Transverse colon (tissue), 4 donors: ENCODE measurements at regions not wholly inside any gene's neighbourhood (a gene's known extent, or its start where the extent isn't known, plus 50 kb on each side); places are given as distances from the start of the nearest gene placed in this dataset.

Experiments
- DNase-seq: peaks from one replicate; pipeline ENCODE4 v3.0.0-alpha.2; 2019
- H3K27ac ChIP-seq, 4 donors: fragments of 200-600 bp; sonication (generic); 2 replicates each; pipeline ENCODE4 v1.5.1; 2016 to 2018; ENCODE audit warnings: inconsistent platforms in 4 of 4
- H3K27me3 ChIP-seq: fragments of 200-600 bp; sonication (generic); 2 replicates; pipeline ENCODE4 v1.5.1; 2017; ENCODE audit warnings: inconsistent platforms
- H3K36me3 ChIP-seq, 4 donors: fragments of 200-600 bp; sonication (generic); 2 replicates each; pipeline ENCODE4 v1.5.1; 2017 to 2019; ENCODE audit warnings: inconsistent platforms in 4 of 4
- H3K4me1 ChIP-seq, 4 donors: fragments of 200-600 bp; sonication (generic); 2 replicates each; pipeline ENCODE4 v1.5.1; 2017 to 2020; ENCODE audit warnings: inconsistent platforms in 4 of 4
- H3K4me3 ChIP-seq, 4 donors: fragments of 200-600 bp; sonication (generic); 1 replicate in 1 of 4; 2 replicates in 3 of 4; pipeline versions ENCODE4 v1.5.1 to v1.6.1; 2017 to 2019; ENCODE audit warnings: inconsistent platforms in 4 of 4
- H3K9me3 ChIP-seq, 2 donors: fragments of 200-600 bp; sonication (generic); 2 replicates each; pipeline ENCODE4 v1.5.1; 2017 to 2019; ENCODE audit warnings: inconsistent platforms in 2 of 2
- CTCF ChIP-seq, 5 experiments: fragments of 200-600 bp in 3 of 5; fragments of 450-650 bp in 2 of 5; sonication (generic) in 3 of 5; IDR thresholded peaks; 1 replicate in 2 of 5; 2 replicates in 3 of 5; pipeline ENCODE4 v1.5.1; 2016 to 2017; ENCODE audit warnings: antibody characterized with exemption in 5 of 5, inconsistent platforms in 3 of 5, mild to moderate bottlenecking in 2 of 5, moderate library complexity in 1 of 5
- EP300 ChIP-seq: sonication (generic); formaldehyde crosslinking; IDR thresholded peaks from one replicate; pipeline ENCODE4 v1.6.1; 2017; ENCODE audit warnings: antibody characterized with exemption, low read depth
- POLR2A ChIP-seq: fragments of 450-650 bp; IDR thresholded peaks from one replicate; pipeline ENCODE4 v1.6.1; 2016; ENCODE audit warnings: antibody characterized with exemption, mild to moderate bottlenecking, moderate library complexity
- POLR2AphosphoS5 ChIP-seq, 3 donors: sonication (generic); formaldehyde crosslinking; IDR thresholded peaks; one replicate each; pipeline ENCODE4 v1.6.1; 2016; ENCODE audit warnings: antibody characterized with exemption in 3 of 3
- WGBS, 2 donors: methylation state at CpG; one replicate each; pipeline ENCODE4 v1.1.5; 2018; ENCODE audit warnings: low coverage in 1 of 2; 5-methylcytosine and 5-hydroxymethylcytosine counted together
- in situ Hi-C, 4 donors: fragments of 200-750 bp; cut with MboI; loops; one replicate each; pipeline versions ENCODE4 v1.15.0 to v1.15.1; 2017; ENCODE audit warnings: low sequenced_read_pairs in 3 of 4, low pct_ligation_motif_present in 1 of 4, low pct_unique_long_range_greater_than_20kb in 1 of 4
- intact Hi-C: fragments of 100-400 bp; cut with DNase I; formaldehyde crosslinking; loops from one replicate; pipeline ENCODE4 v1.15.1; 2023; ENCODE audit warnings: low total_unique reads

DNA sequence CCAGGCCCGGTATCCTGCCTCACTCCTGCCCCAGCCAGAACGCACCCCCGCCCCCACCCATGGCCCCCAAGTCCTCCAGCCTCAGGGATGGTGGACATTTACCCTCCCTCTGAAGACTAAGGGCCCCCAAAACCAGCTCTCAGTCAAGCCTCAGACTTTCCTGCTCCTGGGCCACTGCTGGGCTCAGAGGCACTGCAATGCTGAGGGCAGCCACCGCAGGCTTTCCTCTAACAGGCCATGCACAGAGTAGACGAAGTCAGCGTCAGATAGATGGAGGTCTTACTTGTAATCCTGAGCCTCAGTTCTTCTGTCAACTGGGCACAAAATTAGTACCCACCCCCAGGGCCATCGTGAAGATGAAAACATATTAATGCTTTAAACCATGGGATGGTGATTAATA, 92.6 kb downstream of the TTC32 start:
- no peaks in the 10 kb centered on the region for H3K9me3 ChIP-seq
- WGBS, 2 donors = 82% methylated on average over 7 of the region's 7 CpGs; no CpG with 5 or more reads in 1 of the 2 donors
- no peak for DNase-seq
- intact Hi-C loops (no loop called here), in situ Hi-C loops (no loop called here)
- no peaks in the 10 kb centered on the region for H3K27me3 ChIP-seq
- no peaks in the 10 kb centered on the region for H3K4me1 ChIP-seq
- H3K4me3 ChIP-seq = no peak overlapping the region
- no peaks in the 10 kb centered on the region for H3K36me3 ChIP-seq
- TF ChIP-seq EP300 (no peak), CTCF (IDR thresholded peaks at IDR 0.05) (no peak), POLR2AphosphoS5 (IDR thresholded peaks at IDR 0.05) (no peak), POLR2A (no peak)
- no peak overlapping the region for H3K27ac ChIP-seq

GRCh38 chr2:19807866-19808265, 93.9 kb downstream of the TTC32 start:
- Histone ChIP-seq H3K27ac (no peak overlapping the region), H3K27me3 (no peaks in the 10 kb centered on the region), H3K9me3 (no peaks in the 10 kb centered on the region), H3K36me3 (no peaks in the 10 kb centered on the region), H3K4me3 (no peak overlapping the region), H3K4me1 (no peaks in the 10 kb centered on the region)
- intact Hi-C loops = no loop called here
- no peak for DNase-seq
- no peak for TF ChIP-seq POLR2AphosphoS5 (IDR thresholded peaks at IDR 0.05)
- TF ChIP-seq EP300 = no peak
- TF ChIP-seq CTCF (IDR thresholded peaks at IDR 0.05) = no peak
- TF ChIP-seq POLR2A = no peak
- WGBS, 2 donors = 0 to 58% methylated on average over 1 to 3 of the region's 3 CpGs
- in situ Hi-C loops = no loop called here

- in situ Hi-C loops = no loop called here
These were observed 94.4 kb downstream of the TTC32 start for GRCh38 chr2:19807346-19807745.

DNA sequence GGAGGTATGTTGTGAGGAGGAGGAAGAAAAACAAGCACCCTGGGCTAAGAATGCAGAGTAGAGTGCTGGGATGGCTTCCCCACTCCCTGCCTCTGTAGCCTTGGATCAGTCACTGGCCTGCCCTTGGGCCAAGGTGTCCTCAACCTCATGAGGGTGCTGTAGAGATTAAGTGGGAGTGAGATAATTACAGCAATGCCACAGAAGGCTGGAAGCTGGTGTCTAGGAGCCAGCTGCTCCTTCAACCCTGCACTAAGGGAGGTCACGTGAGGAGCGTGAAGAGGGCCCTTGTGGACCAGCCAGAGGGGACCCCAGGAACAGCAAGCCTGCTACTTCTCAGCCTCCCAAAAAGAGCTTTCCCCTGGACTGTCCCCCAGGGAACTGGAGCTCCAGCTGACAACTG, 95.2 kb downstream of the TTC32 start:
- in situ Hi-C loops = no loop called here

More at GRCh38 chr2:19807346-19807745, 94.4 kb downstream of the TTC32 start:
- no peaks in the 10 kb centered on the region for H3K9me3 ChIP-seq
- H3K27ac ChIP-seq = no peak overlapping the region
- H3K4me3 ChIP-seq = no peak overlapping the region
- no peaks in the 10 kb centered on the region for H3K36me3 ChIP-seq
- no peaks in the 10 kb centered on the region for H3K27me3 ChIP-seq
- TF ChIP-seq CTCF (IDR thresholded peaks at IDR 0.05) = no peak
- TF ChIP-seq EP300 = no peak
- TF ChIP-seq POLR2AphosphoS5 (IDR thresholded peaks at IDR 0.05) = no peak
- no peak for TF ChIP-seq POLR2A
- peaks cover 0 to 2% (median under 1%) of the 10 kb centered on the region in 4 donors for H3K4me1 ChIP-seq
- intact Hi-C loops = no loop called here
- no peak for DNase-seq

More for the DNA sequence above, 95.2 kb downstream of the TTC32 start:
- H3K9me3 ChIP-seq = no peaks in the 10 kb centered on the region
- TF ChIP-seq CTCF (IDR thresholded peaks at IDR 0.05) (no peak), POLR2AphosphoS5 (IDR thresholded peaks at IDR 0.05) (no peak), EP300 (no peak), POLR2A (no peak)
- intact Hi-C loops = no loop called here
- H3K36me3 ChIP-seq = no peaks in the 10 kb centered on the region
- no peak overlapping the region for H3K27ac ChIP-seq
- DNase-seq = no peak
- 75 to 100% methylated on average over 2 of the region's 2 CpGs for WGBS, 2 donors
- H3K4me3 ChIP-seq = no peak overlapping the region
- peaks cover 0 to 4% (median 1%) of the 10 kb centered on the region in 4 donors for H3K4me1 ChIP-seq
- no peaks in the 10 kb centered on the region for H3K27me3 ChIP-seq
